ENCODE measurements at regions not wholly inside any gene's neighbourhood (a gene's known extent, or its start where the extent isn't known, plus 50 kb on each side); places are given as distances from the start of the nearest gene placed in this dataset.

GRCh38 chr10:118412132-118412760 is 70.1 kb upstream of the FAM204A start:
- TF ChIP-seq POLR2AphosphoS5 (IDR thresholded peaks at IDR 0.05) (no peak), CTCF (IDR thresholded peaks at IDR 0.05) (no peak), POLR2A (IDR thresholded peaks at IDR 0.05) (no peak)
